Osteoblast (primary cell): ENCODE measurements at regions not wholly inside any gene's neighbourhood (a gene's known extent, or its start where the extent isn't known, plus 50 kb on each side); places are given as distances from the start of the nearest gene placed in this dataset.

Experiments used
- DNase-seq: peaks from one replicate; pipeline ENCODE4 v3.0.0; 2011; ENCODE audit warnings: low spot score, mixed read lengths; ENCODE audit not compliant: insufficient read length; ENCODE audit errors: missing footprints
- H2AFZ ChIP-seq: 2 replicates; pipeline ENCODE4 v1.6.0; 2011; ENCODE audit warnings: mild to moderate bottlenecking, low read length
- H3K27ac ChIP-seq: 2 replicates; pipeline ENCODE4 v1.5.1; 2011; ENCODE audit warnings: mild to moderate bottlenecking, low read depth, low read length, moderate library complexity
- H3K27me3 ChIP-seq: 2 replicates; pipeline ENCODE4 v1.6.0; 2012; ENCODE audit warnings: mild to moderate bottlenecking, control low read depth, inconsistent platforms, low read length, moderate library complexity; ENCODE audit not compliant: insufficient read depth
- H3K36me3 ChIP-seq: 2 replicates; pipeline ENCODE4 v1.5.1; 2011; ENCODE audit warnings: mild to moderate bottlenecking, low read length, control low read depth, moderate library complexity; ENCODE audit not compliant: insufficient read depth
- H3K4me1 ChIP-seq: 2 replicates; pipeline ENCODE4 v1.5.1; 2011; ENCODE audit warnings: mild to moderate bottlenecking, low read length, control low read depth, moderate library complexity; ENCODE audit not compliant: insufficient read depth
- H3K4me2 ChIP-seq: 2 replicates; pipeline ENCODE4 v1.6.0; 2011; ENCODE audit warnings: mild to moderate bottlenecking, low read length; ENCODE audit not compliant: insufficient read depth
- H3K4me3 ChIP-seq: fragments of 200-600 bp; sonication (generic); 3 replicates; pipeline ENCODE4 v1.5.1; 2012; ENCODE audit warnings: mild to moderate bottlenecking, low read length, inconsistent platforms; ENCODE audit not compliant: insufficient read depth
- H3K79me2 ChIP-seq: 2 replicates; pipeline ENCODE4 v1.6.0; 2012; ENCODE audit warnings: mild to moderate bottlenecking, low read length, control low read depth, inconsistent platforms; ENCODE audit not compliant: insufficient read depth
- H3K9me3 ChIP-seq: 2 replicates; pipeline ENCODE4 v1.5.1; 2011; ENCODE audit warnings: low read depth, low read length, control low read depth
- H4K20me1 ChIP-seq: 2 replicates; pipeline ENCODE4 v1.6.0; 2012; ENCODE audit warnings: mild to moderate bottlenecking, low read length, control low read depth; ENCODE audit not compliant: insufficient read depth
- CTCF ChIP-seq: IDR thresholded peaks from 2 replicates; pipeline ENCODE4 v1.5.1; 2011; ENCODE audit warnings: mild to moderate bottlenecking, low read depth, low read length, moderate library complexity; ENCODE audit errors: extremely low read depth

GRCh38 chr11:69233744-69234570, 60.0 kb upstream of the MYEOV start:
- no peak overlapping the region for H3K4me2 ChIP-seq
- H3K79me2 ChIP-seq = no peaks in the 10 kb centered on the region
- no peak for TF ChIP-seq CTCF
- no peak for DNase-seq
- H3K36me3 ChIP-seq = no peaks in the 10 kb centered on the region
- H4K20me1 ChIP-seq = no peaks in the 10 kb centered on the region
- H3K27me3 ChIP-seq = peaks cover 43% of the 10 kb centered on the region
- no peaks in the 10 kb centered on the region for H3K9me3 ChIP-seq
- no peak overlapping the region for H3K4me3 ChIP-seq
- H2AFZ ChIP-seq = no peak overlapping the region
- no peaks in the 10 kb centered on the region for H3K4me1 ChIP-seq
- H3K27ac ChIP-seq = no peak overlapping the region

DNA sequence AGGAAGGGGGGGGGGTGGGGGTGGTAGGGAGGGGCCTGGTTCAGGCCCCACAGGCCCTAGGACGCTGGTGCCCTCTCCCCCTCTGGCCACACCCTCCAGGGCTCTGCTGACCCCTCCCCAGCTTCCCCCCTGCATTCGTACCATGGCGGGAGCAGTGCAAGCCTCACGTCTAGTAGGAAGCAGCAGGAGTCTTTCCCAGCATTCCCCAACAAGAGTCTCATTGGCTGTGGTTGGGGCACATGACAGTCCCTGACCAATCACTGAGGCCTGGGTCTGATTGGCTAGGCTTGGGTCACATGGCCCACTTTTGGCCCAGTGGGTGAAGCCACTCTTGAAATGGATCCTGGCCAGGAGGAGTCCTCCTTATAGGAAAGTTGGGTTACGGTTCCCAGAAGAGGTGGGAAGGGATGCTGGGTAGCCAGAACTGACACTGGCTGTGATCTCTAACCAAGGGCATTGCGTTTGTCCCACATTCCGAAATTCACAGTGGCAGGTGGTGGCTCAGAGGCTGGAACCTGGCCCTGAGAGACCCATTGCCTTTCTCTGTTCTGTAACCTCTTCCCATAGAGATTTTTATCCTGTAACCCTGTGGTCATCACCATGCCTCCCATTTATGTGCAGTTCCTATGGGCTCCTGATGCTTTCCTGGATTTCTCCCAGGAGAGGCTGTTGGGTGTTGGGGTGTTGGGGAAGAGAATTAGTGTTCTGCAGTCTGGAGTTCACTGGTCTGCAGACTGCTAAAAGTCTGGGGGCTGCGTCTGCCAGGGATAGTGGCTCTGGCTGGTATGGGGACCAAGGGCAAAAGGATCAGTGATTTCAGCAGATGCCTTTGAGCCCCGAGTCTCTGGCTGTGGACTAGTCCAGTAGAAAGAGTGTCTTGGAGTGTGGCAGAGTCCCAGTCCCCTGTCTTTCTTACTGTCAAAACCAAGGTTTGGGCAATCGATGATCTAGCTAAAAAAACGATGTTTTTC, 58.9 kb upstream of the MYEOV start:
- H3K79me2 ChIP-seq = no peaks in the 10 kb centered on the region
- H3K27ac ChIP-seq = no peak overlapping the region
- no peaks in the 10 kb centered on the region for H3K4me1 ChIP-seq
- H3K9me3 ChIP-seq = no peaks in the 10 kb centered on the region
- DNase-seq = no peak
- no peak overlapping the region for H3K4me2 ChIP-seq
- no peak overlapping the region for H2AFZ ChIP-seq
- no peaks in the 10 kb centered on the region for H3K36me3 ChIP-seq
- H3K27me3 ChIP-seq = peaks cover 39% of the 10 kb centered on the region
- no peak for TF ChIP-seq CTCF
- H3K4me3 ChIP-seq = no peak overlapping the region
- H4K20me1 ChIP-seq = no peaks in the 10 kb centered on the region

DNA sequence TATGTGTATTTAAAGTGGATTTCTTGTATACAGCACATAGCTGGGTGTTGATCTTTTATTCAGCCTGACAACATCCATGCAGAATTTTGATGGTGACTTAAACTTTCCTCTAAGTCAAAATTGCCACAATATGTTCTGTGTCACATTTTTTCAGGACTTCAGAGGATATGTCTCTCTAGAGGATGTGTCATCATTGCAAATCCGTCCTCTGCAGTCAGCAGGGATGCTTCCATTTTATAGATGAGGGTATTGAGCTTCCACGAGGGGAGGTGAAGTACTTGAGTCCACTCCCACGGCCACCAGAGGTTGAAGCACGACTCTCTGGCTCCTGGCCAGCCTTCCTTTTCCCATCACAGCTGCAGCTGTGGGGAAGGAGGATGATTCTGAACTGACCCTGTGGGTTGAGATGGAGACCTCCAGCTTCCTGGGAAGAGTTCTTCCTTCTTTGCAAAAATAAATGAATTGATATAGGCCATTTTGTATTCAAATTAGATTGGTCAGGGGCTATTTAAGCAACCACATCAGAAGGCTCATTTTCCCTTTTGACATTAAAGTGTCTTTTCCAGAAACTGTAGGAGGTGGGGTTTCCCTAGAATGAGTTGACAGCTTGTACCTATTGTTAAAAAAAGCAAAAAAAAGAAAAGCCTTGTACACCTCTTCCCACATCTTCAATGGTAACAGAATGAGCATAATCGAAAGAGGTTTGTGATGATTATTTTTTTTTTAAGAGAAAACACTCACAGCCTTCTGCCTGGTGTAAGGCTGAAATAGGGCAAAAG, 55.2 kb upstream of the MYEOV start:
- Histone ChIP-seq H3K36me3 (no peaks in the 10 kb centered on the region), H3K27me3 (peaks cover 30% of the 10 kb centered on the region), H3K9me3 (no peaks in the 10 kb centered on the region), H3K27ac (no peak overlapping the region), H3K79me2 (no peaks in the 10 kb centered on the region), H2AFZ (no peak overlapping the region), H3K4me2 (no peak overlapping the region), H4K20me1 (no peaks in the 10 kb centered on the region), H3K4me3 (no peak overlapping the region), H3K4me1 (no peaks in the 10 kb centered on the region)
- TF ChIP-seq CTCF = no peak
- DNase-seq = no peak
